ENCODE measurements at regions not wholly inside any gene's neighbourhood (a gene's known extent, or its start where the extent isn't known, plus 50 kb on each side); places are given as distances from the start of the nearest gene placed in this dataset.

DNA sequence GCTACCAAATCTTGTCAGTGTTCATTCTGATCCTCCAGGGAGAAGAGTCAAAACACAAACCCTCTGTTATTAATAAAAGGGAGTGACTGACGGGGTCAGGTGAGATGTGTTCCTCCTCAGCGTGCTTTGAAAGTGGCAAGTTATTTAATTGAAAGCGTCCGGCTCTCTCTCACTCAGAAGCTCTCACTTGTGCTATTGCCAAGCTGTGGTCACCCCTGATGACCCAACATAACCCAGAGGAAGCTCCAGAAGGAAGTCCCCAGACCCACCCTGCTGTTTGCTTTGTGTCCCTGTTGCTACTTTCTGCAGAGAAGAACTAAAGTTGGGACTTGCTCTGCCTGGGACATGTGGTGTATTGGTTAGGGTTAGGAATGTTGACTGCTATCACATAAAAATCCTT, 235.6 kb downstream of the EDEM1 start:
- TF ChIP-seq MXI1 (conservative IDR thresholded peaks at IDR 0.05; ENCODE audit: poor library complexity, severe bottlenecking) (no peak), POLR2AphosphoS5 (IDR thresholded peaks at IDR 0.05) (no peak), RAD21 (conservative IDR thresholded peaks at IDR 0.05) (no peak), EP300 (conservative IDR thresholded peaks at IDR 0.05; ENCODE audit: poor library complexity, severe bottlenecking) (no peak), SMC3 (conservative IDR thresholded peaks at IDR 0.05; ENCODE audit: poor library complexity) (no peak), REST (IDR thresholded peaks at IDR 0.05; ENCODE audit: borderline replicate concordance) (no peak), EZH2 (IDR thresholded peaks at IDR 0.05; ENCODE audit: borderline replicate concordance, insufficient read depth, low read length, poor library complexity, severe bottlenecking) (no peak), TAF1 (IDR thresholded peaks at IDR 0.05; ENCODE audit: low read depth) (no peak), CTCF (IDR thresholded peaks at IDR 0.05; ENCODE audit: poor library complexity, severe bottlenecking) (no peak)
- Histone ChIP-seq H3K36me3 (ENCODE audit: insufficient read depth, low read length) (no peaks in the 10 kb centered on the region), H2AFZ (ENCODE audit: low read depth, low read length) (no peak overlapping the region), H3K27ac (ENCODE audit: low read length) (no peak overlapping the region), H3K9me3 (ENCODE audit: low read length) (no peaks in the 10 kb centered on the region), H3K27me3 (ENCODE audit: insufficient read depth, low read depth, low read length) (no peaks in the 10 kb centered on the region), H4K20me1 (ENCODE audit: insufficient read depth) (no peaks in the 10 kb centered on the region), H3F3A (ENCODE audit: insufficient read depth, low read length, poor library complexity, severe bottlenecking) (no peaks in the 10 kb centered on the region), H3K4me2 (ENCODE audit: low read length) (no peak overlapping the region), H3K4me3 (ENCODE audit: low read length) (no peak overlapping the region), H3K79me2 (replicated peaks; ENCODE audit: insufficient read depth, low read length) (no peaks in the 10 kb centered on the region), H3K9ac (ENCODE audit: low read length) (no peak overlapping the region), H3K9me2 (ENCODE audit: insufficient read depth, low read length) (no peaks in the 10 kb centered on the region)

- Histone ChIP-seq H3K9me2 (ENCODE audit: insufficient read depth, low read length) (no peaks in the 10 kb centered on the region), H3K79me2 (replicated peaks; ENCODE audit: insufficient read depth, low read length) (no peaks in the 10 kb centered on the region), H3K9me3 (ENCODE audit: low read length) (no peaks in the 10 kb centered on the region), H2AFZ (ENCODE audit: low read depth, low read length) (no peak overlapping the region), H3K36me3 (ENCODE audit: insufficient read depth, low read length) (no peaks in the 10 kb centered on the region), H3K4me3 (ENCODE audit: low read length) (no peak overlapping the region), H3K4me2 (ENCODE audit: low read length) (no peak overlapping the region), H3F3A (ENCODE audit: insufficient read depth, low read length, poor library complexity, severe bottlenecking) (no peaks in the 10 kb centered on the region), H3K9ac (ENCODE audit: low read length) (no peak overlapping the region), H4K20me1 (ENCODE audit: insufficient read depth) (no peaks in the 10 kb centered on the region), H3K27me3 (ENCODE audit: insufficient read depth, low read depth, low read length) (no peaks in the 10 kb centered on the region), H3K27ac (ENCODE audit: low read length) (no peak overlapping the region)
- TF ChIP-seq EP300 (conservative IDR thresholded peaks at IDR 0.05; ENCODE audit: poor library complexity, severe bottlenecking) (no peak), POLR2AphosphoS5 (IDR thresholded peaks at IDR 0.05) (no peak), REST (IDR thresholded peaks at IDR 0.05; ENCODE audit: borderline replicate concordance) (no peak), CTCF (IDR thresholded peaks at IDR 0.05; ENCODE audit: poor library complexity, severe bottlenecking) (no peak), SMC3 (conservative IDR thresholded peaks at IDR 0.05; ENCODE audit: poor library complexity) (no peak), EZH2 (IDR thresholded peaks at IDR 0.05; ENCODE audit: borderline replicate concordance, insufficient read depth, low read length, poor library complexity, severe bottlenecking) (no peak), RAD21 (conservative IDR thresholded peaks at IDR 0.05) (no peak), TAF1 (IDR thresholded peaks at IDR 0.05; ENCODE audit: low read depth) (no peak), MXI1 (conservative IDR thresholded peaks at IDR 0.05; ENCODE audit: poor library complexity, severe bottlenecking) (no peak)
Measured at GRCh38 chr3:5423523-5423922, 236.0 kb downstream of the EDEM1 start.
